ENCODE measurements at regions not wholly inside any gene's neighbourhood (a gene's known extent, or its start where the extent isn't known, plus 50 kb on each side); places are given as distances from the start of the nearest gene placed in this dataset.

GRCh38 chr9:81145331-81145963 lies 543.9 kb downstream of the TLE1 start:
- no peaks in the 10 kb centered on the region for H3F3A ChIP-seq (ENCODE audit: insufficient read depth)
- H4K20me1 ChIP-seq (ENCODE audit: low read depth, low read length) = no peaks in the 10 kb centered on the region
- no peaks in the 10 kb centered on the region; the same call in 1 of the 2 replicates for H3K9me3 ChIP-seq (ENCODE audit: insufficient read depth, low read length)
- no peaks in the 10 kb centered on the region for H3K36me3 ChIP-seq (ENCODE audit: low read length)
- no peaks in the 10 kb centered on the region for H3K79me2 ChIP-seq (ENCODE audit: insufficient read depth, low read length)
- H2AFZ ChIP-seq (ENCODE audit: low read depth, low read length, severe bottlenecking) = no peak overlapping the region
- no peak overlapping the region for H3K4me3 ChIP-seq (ENCODE audit: insufficient read depth, low read length, poor library complexity, severe bottlenecking)
- no peak for TF ChIP-seq EZH2phosphoT487 (conservative IDR thresholded peaks at IDR 0.05; ENCODE audit: low read length)
- TF ChIP-seq, protein P1, sequence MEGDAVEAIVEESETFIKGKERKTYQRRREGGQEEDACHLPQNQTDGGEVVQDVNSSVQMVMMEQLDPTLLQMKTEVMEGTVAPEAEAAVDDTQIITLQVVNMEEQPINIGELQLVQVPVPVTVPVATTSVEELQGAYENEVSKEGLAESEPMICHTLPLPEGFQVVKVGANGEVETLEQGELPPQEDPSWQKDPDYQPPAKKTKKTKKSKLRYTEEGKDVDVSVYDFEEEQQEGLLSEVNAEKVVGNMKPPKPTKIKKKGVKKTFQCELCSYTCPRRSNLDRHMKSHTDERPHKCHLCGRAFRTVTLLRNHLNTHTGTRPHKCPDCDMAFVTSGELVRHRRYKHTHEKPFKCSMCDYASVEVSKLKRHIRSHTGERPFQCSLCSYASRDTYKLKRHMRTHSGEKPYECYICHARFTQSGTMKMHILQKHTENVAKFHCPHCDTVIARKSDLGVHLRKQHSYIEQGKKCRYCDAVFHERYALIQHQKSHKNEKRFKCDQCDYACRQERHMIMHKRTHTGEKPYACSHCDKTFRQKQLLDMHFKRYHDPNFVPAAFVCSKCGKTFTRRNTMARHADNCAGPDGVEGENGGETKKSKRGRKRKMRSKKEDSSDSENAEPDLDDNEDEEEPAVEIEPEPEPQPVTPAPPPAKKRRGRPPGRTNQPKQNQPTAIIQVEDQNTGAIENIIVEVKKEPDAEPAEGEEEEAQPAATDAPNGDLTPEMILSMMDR (IDR thresholded peaks at IDR 0.05; ENCODE audit: insufficient read depth, low read length, poor library complexity, severe bottlenecking) = no peak
- no peak overlapping the region for H3K27ac ChIP-seq (ENCODE audit: low read depth, low read length)
- H3K27me3 ChIP-seq (ENCODE audit: low read length) = no peaks in the 10 kb centered on the region
- no peak overlapping the region for H3K9ac ChIP-seq (ENCODE audit: low read length)
- no peaks in the 10 kb centered on the region; the same call in 1 of the 2 replicates for H3K9me2 ChIP-seq (replicated peaks; ENCODE audit: insufficient read depth, low read length)
- H3K4me2 ChIP-seq (ENCODE audit: low read depth, low read length, poor library complexity, severe bottlenecking) = no peak overlapping the region

DNA sequence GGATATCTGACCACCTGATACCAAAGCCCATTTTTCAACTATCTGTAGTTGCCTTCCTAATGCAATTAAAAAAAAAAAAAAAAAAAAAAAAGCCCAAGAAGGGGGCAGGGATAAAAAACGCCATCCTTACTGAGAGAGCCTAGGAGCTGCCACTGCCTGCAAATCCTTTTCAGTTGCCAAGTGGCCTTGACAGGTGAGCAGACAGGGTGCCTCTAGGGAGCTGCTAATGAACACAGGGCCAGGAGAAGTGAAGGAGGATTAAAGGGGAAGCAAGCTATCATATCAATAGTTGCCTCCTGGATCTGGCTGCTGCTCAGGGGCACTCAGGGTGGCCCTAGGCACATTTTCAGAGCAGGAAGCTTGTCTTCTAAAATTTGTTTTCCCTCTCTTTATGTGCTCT lies 547.4 kb downstream of the TLE1 start:
- H3F3A ChIP-seq (ENCODE audit: insufficient read depth) = no peaks in the 10 kb centered on the region
- no peaks in the 10 kb centered on the region for H3K36me3 ChIP-seq (ENCODE audit: low read length)
- no peaks in the 10 kb centered on the region; the same call in 1 of the 2 replicates for H3K9me2 ChIP-seq (replicated peaks; ENCODE audit: insufficient read depth, low read length)
- TF ChIP-seq EZH2phosphoT487 (conservative IDR thresholded peaks at IDR 0.05; ENCODE audit: low read length) = no peak
- TF ChIP-seq, protein P1 (IDR thresholded peaks at IDR 0.05; ENCODE audit: insufficient read depth, low read length, poor library complexity, severe bottlenecking) = no peak
- H2AFZ ChIP-seq (ENCODE audit: low read depth, low read length, severe bottlenecking) = no peak overlapping the region
- H3K4me3 ChIP-seq (ENCODE audit: insufficient read depth, low read length, poor library complexity, severe bottlenecking) = no peak overlapping the region
- H3K9me3 ChIP-seq (ENCODE audit: insufficient read depth, low read length) = no peaks in the 10 kb centered on the region; the same call in 1 of the 2 replicates
- no peaks in the 10 kb centered on the region for H4K20me1 ChIP-seq (ENCODE audit: low read depth, low read length)
- no peak overlapping the region for H3K9ac ChIP-seq (ENCODE audit: low read length)
- H3K4me2 ChIP-seq (ENCODE audit: low read depth, low read length, poor library complexity, severe bottlenecking) = no peak overlapping the region
- H3K27me3 ChIP-seq (ENCODE audit: low read length) = no peaks in the 10 kb centered on the region
- no peak overlapping the region for H3K27ac ChIP-seq (ENCODE audit: low read depth, low read length)
- no peaks in the 10 kb centered on the region for H3K79me2 ChIP-seq (ENCODE audit: insufficient read depth, low read length)

- H3K36me3 ChIP-seq (ENCODE audit: low read length) = no peaks in the 10 kb centered on the region
- no peak overlapping the region for H3K9ac ChIP-seq (ENCODE audit: low read length)
- H3K27ac ChIP-seq (ENCODE audit: low read depth, low read length) = no peak overlapping the region
- H3K79me2 ChIP-seq (ENCODE audit: insufficient read depth, low read length) = no peaks in the 10 kb centered on the region
- no peaks in the 10 kb centered on the region for H4K20me1 ChIP-seq (ENCODE audit: low read depth, low read length)
- H2AFZ ChIP-seq (ENCODE audit: low read depth, low read length, severe bottlenecking) = no peak overlapping the region
- H3K4me2 ChIP-seq (ENCODE audit: low read depth, low read length, poor library complexity, severe bottlenecking) = no peak overlapping the region
- no peaks in the 10 kb centered on the region for H3K9me3 ChIP-seq (ENCODE audit: insufficient read depth, low read length)
- no peaks in the 10 kb centered on the region for H3F3A ChIP-seq (ENCODE audit: insufficient read depth)
- TF ChIP-seq, protein P1 (IDR thresholded peaks at IDR 0.05; ENCODE audit: insufficient read depth, low read length, poor library complexity, severe bottlenecking) = no peak
- TF ChIP-seq EZH2phosphoT487 (conservative IDR thresholded peaks at IDR 0.05; ENCODE audit: low read length) = no peak
- no peak overlapping the region for H3K4me3 ChIP-seq (ENCODE audit: insufficient read depth, low read length, poor library complexity, severe bottlenecking)
- no peaks in the 10 kb centered on the region for H3K27me3 ChIP-seq (ENCODE audit: low read length)
- no peaks in the 10 kb centered on the region for H3K9me2 ChIP-seq (replicated peaks; ENCODE audit: insufficient read depth, low read length)
Observed at GRCh38 chr9:81137976-81138568, 551.3 kb downstream of the TLE1 start.
